GM21576 (cell line): ENCODE measurements at regions not wholly inside any gene's neighbourhood (a gene's known extent, or its start where the extent isn't known, plus 50 kb on each side); places are given as distances from the start of the nearest gene placed in this dataset.

Experiments
- ATAC-seq: cut with Tn5 transposase; IDR thresholded peaks from one replicate; pipeline ENCODE4 v1.9.1; 2021; ENCODE audit warnings: mild to moderate bottlenecking, moderate library complexity; ENCODE audit not compliant: unreplicated experiment

- no peak for ATAC-seq
Observed at GRCh38 chr21:27083144-27083543, 116.3 kb upstream of the ADAMTS5 start.

GRCh38 chr21:27082431-27083010 lies 115.6 kb upstream of the ADAMTS5 start:
- ATAC-seq: no peak

- no peak for ATAC-seq
Observed at GRCh38 chr21:27079636-27080240, 112.8 kb upstream of the ADAMTS5 start.

- no peak for ATAC-seq
Observed at GRCh38 chr21:27078915-27079314, 112.0 kb upstream of the ADAMTS5 start.

- ATAC-seq: no peak
Observed at GRCh38 chr21:27077501-27077900, 110.6 kb upstream of the ADAMTS5 start.

GRCh38 chr21:27076025-27076424 lies 109.1 kb upstream of the ADAMTS5 start:
- ATAC-seq: no peak

- no peak for ATAC-seq
Observed at GRCh38 chr21:27070861-27071670, 104.2 kb upstream of the ADAMTS5 start.

GRCh38 chr21:27068811-27069210 lies 101.9 kb upstream of the ADAMTS5 start:
- ATAC-seq: no peak

GRCh38 chr21:27067226-27067625 lies 100.3 kb upstream of the ADAMTS5 start:
- no peak for ATAC-seq

GRCh38 chr21:27062443-27062842 lies 95.6 kb upstream of the ADAMTS5 start:
- ATAC-seq: no peak

GRCh38 chr21:27061770-27062169 lies 94.9 kb upstream of the ADAMTS5 start:
- ATAC-seq: no peak

- ATAC-seq: no peak
Observed at GRCh38 chr21:27060190-27060589, 93.3 kb upstream of the ADAMTS5 start.

- no peak for ATAC-seq
Observed at GRCh38 chr21:27058673-27059605, 92.1 kb upstream of the ADAMTS5 start.

- no peak for ATAC-seq
Observed at GRCh38 chr21:27057997-27058396, 91.1 kb upstream of the ADAMTS5 start.

GRCh38 chr21:27047658-27048314 lies 80.9 kb upstream of the ADAMTS5 start:
- no peak for ATAC-seq

GRCh38 chr21:27047283-27047657 lies 80.4 kb upstream of the ADAMTS5 start:
- no peak for ATAC-seq

- no peak for ATAC-seq
Observed at GRCh38 chr21:27045281-27045985, 78.5 kb upstream of the ADAMTS5 start.

GRCh38 chr21:27043377-27043776 lies 76.5 kb upstream of the ADAMTS5 start:
- no peak for ATAC-seq

GRCh38 chr21:27040738-27041469 lies 74.0 kb upstream of the ADAMTS5 start:
- no peak for ATAC-seq
